ENCODE measurements at regions not wholly inside any gene's neighbourhood (a gene's known extent, or its start where the extent isn't known, plus 50 kb on each side); places are given as distances from the start of the nearest gene placed in this dataset.
"Not testable (repeated sequence)": the region's sequence is repeated elsewhere in the genome, so short reads cannot be mapped to it uniquely, and the experiment has no call there.

GRCh38 chr16:77525226-77525625 is 90.4 kb upstream of the ADAMTS18 start:
- not testable (repeated sequence) for TF ChIP-seq CTCF (IDR thresholded peaks at IDR 0.05; ENCODE audit: low read length); EZH2phosphoT487 (IDR thresholded peaks at IDR 0.05; ENCODE audit: low read length); EZH2 (optimal IDR thresholded peaks at IDR 0.05; ENCODE audit: low read depth, low read length)
